ENCODE measurements at regions not wholly inside any gene's neighbourhood (a gene's known extent, or its start where the extent isn't known, plus 50 kb on each side); places are given as distances from the start of the nearest gene placed in this dataset.

GRCh38 chr10:78748235-78748533 lies 320.6 kb upstream of the ZMIZ1 start:
- peaks cover 20% of the 10 kb centered on the region for H3K27me3 ChIP-seq (ENCODE audit: control insufficient read depth, insufficient read depth, low read length)
- no peak overlapping the region for H3K27ac ChIP-seq (ENCODE audit: low read depth, low read length)
- CTCF ChIA-PET, result no interaction called here
- POLR2A ChIA-PET, result no interaction called here
- TF ChIP-seq CTCF (IDR thresholded peaks at IDR 0.05; ENCODE audit: low read depth, low read length), result no peak
- H3K4me3 ChIP-seq (ENCODE audit: low read depth, low read length), result no peak overlapping the region
- no peak for DNase-seq (ENCODE audit: low read depth, low spot score)
- no peaks in the 10 kb centered on the region for H3K9me3 ChIP-seq (ENCODE audit: control insufficient read depth, insufficient read depth, low read length)

- H3K27me3 ChIP-seq (ENCODE audit: control insufficient read depth, insufficient read depth, low read length), result peaks cover 19% of the 10 kb centered on the region
- ChIA-PET CTCF (no interaction called here), POLR2A (no interaction called here)
- H3K9me3 ChIP-seq (ENCODE audit: control insufficient read depth, insufficient read depth, low read length), result no peaks in the 10 kb centered on the region
- no peak for TF ChIP-seq CTCF (IDR thresholded peaks at IDR 0.05; ENCODE audit: low read depth, low read length)
- no peak for DNase-seq (ENCODE audit: low read depth, low spot score)
- no peak overlapping the region for H3K4me3 ChIP-seq (ENCODE audit: low read depth, low read length)
- H3K27ac ChIP-seq (ENCODE audit: low read depth, low read length), result no peak overlapping the region
Measured at GRCh38 chr10:78749200-78749599, 319.6 kb upstream of the ZMIZ1 start.

GRCh38 chr10:78749898-78750297 lies 318.9 kb upstream of the ZMIZ1 start:
- DNase-seq (ENCODE audit: low read depth, low spot score), result no peak

GRCh38 chr10:78750418-78750817 lies 318.3 kb upstream of the ZMIZ1 start:
- Histone ChIP-seq H3K27ac (ENCODE audit: low read depth, low read length) (no peak overlapping the region), H3K9me3 (ENCODE audit: control insufficient read depth, insufficient read depth, low read length) (no peaks in the 10 kb centered on the region), H3K27me3 (ENCODE audit: control insufficient read depth, insufficient read depth, low read length) (peaks cover 9% of the 10 kb centered on the region), H3K4me3 (ENCODE audit: low read depth, low read length) (no peak overlapping the region)
- TF ChIP-seq CTCF (IDR thresholded peaks at IDR 0.05; ENCODE audit: low read depth, low read length), result no peak
- CTCF ChIA-PET, result interaction anchor here (0.6 kb wide), 2 partner anchors 447 to 484 kb away, joined by 3 read pairs; no protein-coding TSS in a partner anchor
- no peak for DNase-seq (ENCODE audit: low read depth, low spot score)
- POLR2A ChIA-PET, result no interaction called here

More at GRCh38 chr10:78749898-78750297, 318.9 kb upstream of the ZMIZ1 start:
- Histone ChIP-seq H3K27ac (ENCODE audit: low read depth, low read length) (no peak overlapping the region), H3K9me3 (ENCODE audit: control insufficient read depth, insufficient read depth, low read length) (no peaks in the 10 kb centered on the region), H3K27me3 (ENCODE audit: control insufficient read depth, insufficient read depth, low read length) (peaks cover 12% of the 10 kb centered on the region), H3K4me3 (ENCODE audit: low read depth, low read length) (no peak overlapping the region)
- ChIA-PET CTCF (interaction anchor here (0.6 kb wide), 1 partner anchor 485 kb away, joined by 3 read pairs; no protein-coding TSS in a partner anchor), POLR2A (no interaction called here)
- no peak for TF ChIP-seq CTCF (IDR thresholded peaks at IDR 0.05; ENCODE audit: low read depth, low read length)

- no peak for TF ChIP-seq CTCF (IDR thresholded peaks at IDR 0.05; ENCODE audit: low read depth, low read length)
- peaks cover 2% of the 10 kb centered on the region for H3K27me3 ChIP-seq (ENCODE audit: control insufficient read depth, insufficient read depth, low read length)
- no peak overlapping the region for H3K4me3 ChIP-seq (ENCODE audit: low read depth, low read length)
- CTCF ChIA-PET, result no interaction called here
- H3K9me3 ChIP-seq (ENCODE audit: control insufficient read depth, insufficient read depth, low read length), result no peaks in the 10 kb centered on the region
- no peak overlapping the region for H3K27ac ChIP-seq (ENCODE audit: low read depth, low read length)
- POLR2A ChIA-PET, result no interaction called here
- DNase-seq (ENCODE audit: low read depth, low spot score), result no peak
Measured at GRCh38 chr10:78751716-78752115, 317.1 kb upstream of the ZMIZ1 start.
